HG03442 (cell line): ENCODE measurements at regions not wholly inside any gene's neighbourhood (a gene's known extent, or its start where the extent isn't known, plus 50 kb on each side); places are given as distances from the start of the nearest gene placed in this dataset.

Source experiments
- ATAC-seq: cut with Tn5 transposase; IDR thresholded peaks from one replicate; pipeline ENCODE4 v1.9.1; 2021; ENCODE audit warnings: mild to moderate bottlenecking, moderate library complexity; ENCODE audit not compliant: unreplicated experiment

- no peak for ATAC-seq
Observed at GRCh38 chr4:145427991-145428390, 53.7 kb upstream of the SMAD1 start.

GRCh38 chr4:145427221-145427620, 54.4 kb upstream of the SMAD1 start:
- no peak for ATAC-seq

- ATAC-seq, result no peak
Observed at GRCh38 chr4:145423017-145423708, 58.5 kb upstream of the SMAD1 start.

GRCh38 chr4:145420595-145421214, 60.9 kb upstream of the SMAD1 start:
- no peak for ATAC-seq

- no peak for ATAC-seq
Observed at GRCh38 chr4:145418739-145419138, 62.9 kb upstream of the SMAD1 start.

GRCh38 chr4:145417348-145418130, 64.1 kb upstream of the SMAD1 start:
- no peak for ATAC-seq

- no peak for ATAC-seq
Observed at GRCh38 chr4:145414841-145415240, 66.8 kb upstream of the SMAD1 start.

GRCh38 chr4:145414226-145414625, 67.4 kb upstream of the SMAD1 start:
- no peak for ATAC-seq

GRCh38 chr4:145406970-145407369, 74.7 kb upstream of the SMAD1 start:
- no peak for ATAC-seq

GRCh38 chr4:145404761-145405160, 76.9 kb upstream of the SMAD1 start:
- ATAC-seq, result no peak

- no peak for ATAC-seq
Observed at GRCh38 chr4:145396581-145396980, 85.1 kb upstream of the SMAD1 start.

GRCh38 chr4:145390571-145390970, 91.1 kb upstream of the SMAD1 start:
- ATAC-seq, result no peak

GRCh38 chr4:145389550-145389949, 92.1 kb upstream of the SMAD1 start:
- no peak for ATAC-seq

- ATAC-seq, result no peak
Observed at GRCh38 chr4:145388043-145388442, 93.6 kb upstream of the SMAD1 start.

GRCh38 chr4:145387079-145387478, 94.6 kb upstream of the SMAD1 start:
- ATAC-seq, result no peak

- ATAC-seq, result no peak
Observed at GRCh38 chr4:145381163-145381562, 100.5 kb upstream of the SMAD1 start.

- ATAC-seq, result no peak
Observed at GRCh38 chr4:145380123-145380522, 101.5 kb upstream of the SMAD1 start.

GRCh38 chr4:145375416-145375815, 106.2 kb upstream of the SMAD1 start:
- no peak for ATAC-seq

- no peak for ATAC-seq
Observed at GRCh38 chr4:145352438-145353145, 129.1 kb upstream of the SMAD1 start.

- no peak for ATAC-seq
Observed at GRCh38 chr4:145351922-145352321, 129.7 kb upstream of the SMAD1 start.

GRCh38 chr4:145351162-145351561, 130.5 kb upstream of the SMAD1 start:
- ATAC-seq, result no peak
